Skeletal muscle satellite cell (primary cell): ENCODE measurements at regions not wholly inside any gene's neighbourhood (a gene's known extent, or its start where the extent isn't known, plus 50 kb on each side); places are given as distances from the start of the nearest gene placed in this dataset.

Experiments
- H3K27me3 ChIP-seq: 2 replicates; pipeline ENCODE4 v1.7.0; 2013; ENCODE audit warnings: low read length; ENCODE audit not compliant: control insufficient read depth, insufficient read depth
- H3K36me3 ChIP-seq: 2 replicates; pipeline ENCODE4 v1.7.0; 2013; ENCODE audit warnings: mild to moderate bottlenecking, control low read depth, low read length; ENCODE audit not compliant: insufficient read depth
- H3K4me1 ChIP-seq: 2 replicates; pipeline ENCODE4 v1.7.0; 2013; ENCODE audit warnings: low read length; ENCODE audit not compliant: control insufficient read depth, insufficient read depth
- H3K4me2 ChIP-seq: 2 replicates; pipeline ENCODE4 v1.7.0; 2013; ENCODE audit warnings: mild to moderate bottlenecking, low read length
- H3K4me3 ChIP-seq: 2 replicates; pipeline ENCODE4 v1.7.0; 2013; ENCODE audit warnings: low read length
- H3K9ac ChIP-seq: 2 replicates; pipeline ENCODE4 v1.7.0; 2013; ENCODE audit warnings: mild to moderate bottlenecking, low read depth, low read length, moderate library complexity
- H3K9me3 ChIP-seq: replicated peaks from 2 replicates; pipeline ENCODE4 v1.7.0; 2013; ENCODE audit warnings: mild to moderate bottlenecking, control low read depth, low read length

- H3K9ac ChIP-seq, result no peak overlapping the region
- H3K4me1 ChIP-seq, result peaks cover 23% of the 10 kb centered on the region
- no peaks in the 10 kb centered on the region for H3K27me3 ChIP-seq
- H3K4me2 ChIP-seq, result no peak overlapping the region
- H3K36me3 ChIP-seq, result no peaks in the 10 kb centered on the region
- no peaks in the 10 kb centered on the region for H3K9me3 ChIP-seq
- H3K4me3 ChIP-seq, result no peak overlapping the region
These were observed 656.1 kb downstream of the INHBA start for GRCh38 chr7:41046776-41047175.

GRCh38 chr7:41046221-41046761 is 656.6 kb downstream of the INHBA start:
- no peaks in the 10 kb centered on the region for H3K27me3 ChIP-seq
- no peak overlapping the region for H3K4me3 ChIP-seq
- H3K36me3 ChIP-seq, result no peaks in the 10 kb centered on the region

DNA sequence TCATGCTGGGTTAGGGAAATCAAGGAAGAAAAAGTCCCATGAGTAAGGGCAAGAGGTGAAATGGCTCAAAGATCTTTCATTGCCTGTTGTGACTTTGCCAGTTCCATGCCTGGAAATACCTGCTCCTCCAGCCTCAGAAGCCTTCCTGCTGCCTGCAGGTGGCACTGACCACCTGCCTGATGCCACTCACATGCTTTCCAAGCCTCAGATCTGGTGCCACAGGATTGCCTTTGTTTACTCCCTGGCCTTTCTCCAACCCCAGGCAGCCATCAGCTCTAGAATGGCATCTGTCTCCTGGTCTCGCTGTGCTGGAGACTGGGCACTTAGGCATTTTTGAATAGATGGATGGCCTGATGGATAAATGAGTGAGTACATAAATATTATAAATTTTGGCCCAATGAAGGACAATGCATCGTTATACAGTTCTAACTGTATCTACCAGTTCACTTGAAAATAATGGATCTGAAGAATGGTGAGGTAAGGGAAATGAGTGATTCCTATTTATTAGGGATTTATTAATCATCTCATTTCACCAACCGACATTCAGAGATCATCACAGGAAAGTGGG is 657.2 kb downstream of the INHBA start:
- H3K36me3 ChIP-seq, result no peaks in the 10 kb centered on the region
- no peak overlapping the region for H3K4me2 ChIP-seq
- peaks cover 23% of the 10 kb centered on the region for H3K4me1 ChIP-seq
- H3K9ac ChIP-seq, result no peak overlapping the region
- no peaks in the 10 kb centered on the region for H3K27me3 ChIP-seq
- H3K9me3 ChIP-seq, result no peaks in the 10 kb centered on the region
- no peak overlapping the region for H3K4me3 ChIP-seq

More at GRCh38 chr7:41046221-41046761, 656.6 kb downstream of the INHBA start:
- H3K9me3 ChIP-seq, result no peaks in the 10 kb centered on the region
- no peak overlapping the region for H3K9ac ChIP-seq
- H3K4me2 ChIP-seq, result no peak overlapping the region
- H3K4me1 ChIP-seq, result peaks cover 23% of the 10 kb centered on the region

- no peak overlapping the region for H3K4me3 ChIP-seq
- no peaks in the 10 kb centered on the region for H3K9me3 ChIP-seq
- no peaks in the 10 kb centered on the region for H3K27me3 ChIP-seq
- H3K4me2 ChIP-seq, result no peak overlapping the region
- no peaks in the 10 kb centered on the region for H3K36me3 ChIP-seq
- no peaks in the 10 kb centered on the region for H3K4me1 ChIP-seq
- H3K9ac ChIP-seq, result no peak overlapping the region
These were observed 662.9 kb downstream of the INHBA start for GRCh38 chr7:41039981-41040380.

DNA sequence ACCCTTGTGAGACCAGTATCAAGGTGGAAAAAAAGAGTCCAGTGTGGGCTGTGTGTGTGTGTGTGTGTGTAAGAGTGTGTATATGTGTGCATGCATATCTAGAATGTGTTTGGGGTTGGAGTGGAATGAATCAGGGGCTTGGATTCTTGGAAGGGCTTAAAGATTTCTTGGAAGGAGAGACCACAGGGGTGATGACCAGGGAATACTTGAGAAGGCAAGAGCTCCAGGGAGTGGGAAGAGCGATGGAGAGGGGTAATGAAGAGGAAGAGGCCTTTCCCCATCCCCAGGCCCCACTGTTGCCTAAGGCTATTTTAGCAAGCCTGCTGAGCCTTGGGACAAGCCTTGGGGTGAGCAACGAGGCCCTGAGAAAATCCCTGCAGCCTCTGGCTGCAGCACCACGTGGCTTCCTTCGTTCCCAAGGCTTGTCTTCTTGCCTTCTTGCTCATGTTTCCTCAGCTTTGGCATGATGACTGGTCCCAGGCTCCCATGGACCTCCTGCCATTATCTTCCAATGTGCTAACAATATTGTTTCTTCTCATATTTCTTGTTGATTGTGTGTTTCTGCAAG is 663.4 kb downstream of the INHBA start:
- no peak overlapping the region for H3K4me3 ChIP-seq
- H3K27me3 ChIP-seq, result no peaks in the 10 kb centered on the region
- no peaks in the 10 kb centered on the region for H3K9me3 ChIP-seq
- H3K36me3 ChIP-seq, result no peaks in the 10 kb centered on the region
- H3K4me1 ChIP-seq, result no peaks in the 10 kb centered on the region
- no peak overlapping the region for H3K9ac ChIP-seq
- H3K4me2 ChIP-seq, result no peak overlapping the region

- Histone ChIP-seq H3K9ac (no peak overlapping the region), H3K4me3 (no peak overlapping the region), H3K9me3 (no peaks in the 10 kb centered on the region), H3K4me1 (no peaks in the 10 kb centered on the region), H3K36me3 (no peaks in the 10 kb centered on the region), H3K4me2 (no peak overlapping the region), H3K27me3 (no peaks in the 10 kb centered on the region)
These were observed 664.7 kb downstream of the INHBA start for GRCh38 chr7:41038211-41038610.

DNA sequence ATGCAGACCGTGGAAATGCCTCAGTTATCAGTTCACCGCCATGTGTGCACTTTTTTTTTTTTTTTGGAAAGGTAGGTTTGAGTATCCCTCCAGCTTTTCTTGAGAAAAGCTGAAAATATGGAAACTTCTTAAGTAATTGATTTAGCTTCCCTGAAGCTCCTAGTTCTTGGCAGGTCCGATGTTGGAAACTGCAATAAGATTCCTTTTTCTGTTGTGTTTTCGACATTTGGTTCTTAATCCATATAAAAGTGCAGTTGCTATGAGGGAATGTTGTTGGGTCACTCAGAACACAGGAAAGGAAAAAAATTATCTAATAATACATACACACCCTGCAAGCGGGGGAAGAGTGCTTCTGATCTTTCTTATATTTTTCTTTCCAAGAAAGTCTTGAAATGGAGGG is 665.2 kb downstream of the INHBA start:
- Histone ChIP-seq H3K36me3 (no peaks in the 10 kb centered on the region), H3K9me3 (no peaks in the 10 kb centered on the region), H3K9ac (no peak overlapping the region), H3K4me1 (no peaks in the 10 kb centered on the region), H3K27me3 (no peaks in the 10 kb centered on the region), H3K4me2 (no peak overlapping the region), H3K4me3 (no peak overlapping the region)

- no peaks in the 10 kb centered on the region for H3K9me3 ChIP-seq
- H3K9ac ChIP-seq, result no peak overlapping the region
- no peaks in the 10 kb centered on the region for H3K36me3 ChIP-seq
- no peaks in the 10 kb centered on the region for H3K27me3 ChIP-seq
- H3K4me3 ChIP-seq, result no peak overlapping the region
- H3K4me1 ChIP-seq, result peaks cover 2% of the 10 kb centered on the region
- no peak overlapping the region for H3K4me2 ChIP-seq
These were observed 667.1 kb downstream of the INHBA start for GRCh38 chr7:41035794-41036193.

GRCh38 chr7:41033500-41033899 is 669.4 kb downstream of the INHBA start:
- peaks cover 22% of the 10 kb centered on the region for H3K4me1 ChIP-seq
- no peaks in the 10 kb centered on the region for H3K9me3 ChIP-seq
- H3K27me3 ChIP-seq, result no peaks in the 10 kb centered on the region
- no peaks in the 10 kb centered on the region for H3K36me3 ChIP-seq
- no peak overlapping the region for H3K9ac ChIP-seq
- H3K4me3 ChIP-seq, result no peak overlapping the region
- H3K4me2 ChIP-seq, result no peak overlapping the region

GRCh38 chr7:41030673-41031072 is 672.2 kb downstream of the INHBA start:
- H3K4me2 ChIP-seq, result no peak overlapping the region
- H3K4me1 ChIP-seq, result peaks cover 38% of the 10 kb centered on the region
- H3K9me3 ChIP-seq, result no peaks in the 10 kb centered on the region
- H3K27me3 ChIP-seq, result no peaks in the 10 kb centered on the region
- no peaks in the 10 kb centered on the region for H3K36me3 ChIP-seq
- peak overlapping the region; percentile 76 for H3K9ac ChIP-seq
- H3K4me3 ChIP-seq, result no peak overlapping the region

GRCh38 chr7:41029072-41029499 is 673.8 kb downstream of the INHBA start:
- Histone ChIP-seq H3K4me1 (peaks cover 38% of the 10 kb centered on the region), H3K4me3 (no peak overlapping the region), H3K9me3 (no peaks in the 10 kb centered on the region), H3K27me3 (no peaks in the 10 kb centered on the region), H3K36me3 (no peaks in the 10 kb centered on the region), H3K4me2 (peak overlapping the region; percentile 49), H3K9ac (peak overlapping the region; percentile 76)

GRCh38 chr7:41028580-41028979 is 674.3 kb downstream of the INHBA start:
- peak overlapping the region; percentile 76 for H3K9ac ChIP-seq
- peak overlapping the region; percentile 49 for H3K4me2 ChIP-seq
- H3K36me3 ChIP-seq, result no peaks in the 10 kb centered on the region
- H3K4me3 ChIP-seq, result no peak overlapping the region
- no peaks in the 10 kb centered on the region for H3K9me3 ChIP-seq
- H3K27me3 ChIP-seq, result no peaks in the 10 kb centered on the region
- peaks cover 38% of the 10 kb centered on the region for H3K4me1 ChIP-seq
